Spleen (tissue), 7 donors: ENCODE measurements at regions not wholly inside any gene's neighbourhood (a gene's known extent, or its start where the extent isn't known, plus 50 kb on each side); places are given as distances from the start of the nearest gene placed in this dataset.

ENCODE experiments used
- POLR2A ChIP-seq, 3 donors: fragments of 450-650 bp; IDR thresholded peaks; one replicate each; pipeline ENCODE4 v1.5.1; 2017; ENCODE audit warnings: antibody characterized with exemption in 3 of 3, mild to moderate bottlenecking in 1 of 3
- POLR2AphosphoS5 ChIP-seq, 3 donors: sonication (generic); formaldehyde crosslinking; IDR thresholded peaks; one replicate each; pipeline ENCODE4 v1.5.1; 2017; ENCODE audit warnings: antibody characterized with exemption in 3 of 3
- TF ChIP-seq, protein P1 (sequence below), 11 experiments: fragments of 200-600 bp in 7 of 11; fragments of 450-650 bp in 4 of 11; sonication (generic) in 4 of 11; IDR thresholded peaks in 8 of 11; conservative IDR thresholded peaks in 3 of 11; 1 replicate in 7 of 11; 2 replicates in 4 of 11; pipeline versions ENCODE4 v1.4.0 to v1.8.0; 2016 to 2021; ENCODE audit warnings: antibody characterized with exemption in 11 of 11, inconsistent platforms in 4 of 11, mild to moderate bottlenecking in 1 of 11
- donor health status: DM: no; HTN: no; CAD: no; lungs with moderate emphysema.
- donor health status: DM: no; HTN: no; CAD: no.
- donor health status: DM: no; HTN: no; CAD: no.

DNA sequence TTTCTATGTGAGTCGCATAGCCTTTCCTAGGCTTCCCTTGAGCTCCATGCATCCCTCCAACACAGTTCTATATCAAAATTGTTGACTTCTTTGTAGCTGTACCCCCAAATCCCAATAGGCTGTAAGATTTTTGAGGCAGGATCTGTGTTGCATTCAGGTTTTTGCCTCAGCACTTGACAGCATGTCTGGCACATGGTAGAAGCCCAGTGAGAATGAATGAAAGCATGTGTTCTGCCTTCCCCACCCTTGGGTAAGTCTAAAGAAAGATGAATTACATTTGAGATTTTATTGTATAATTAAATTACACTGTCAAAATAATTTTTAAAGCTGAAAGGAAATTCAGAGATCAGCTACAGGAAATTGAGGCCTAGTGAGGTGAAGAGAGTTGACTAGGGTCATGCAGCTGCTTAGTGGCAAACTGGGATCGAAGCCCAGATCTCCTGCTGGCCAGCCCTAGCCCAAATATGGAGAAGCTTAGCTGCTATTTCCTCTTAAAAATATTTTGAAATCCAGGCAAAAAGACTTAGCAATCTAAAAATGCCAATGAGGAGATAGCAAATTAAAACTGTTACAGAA lies 122.5 kb downstream of the SPATA18 start:
- TF ChIP-seq, protein P1, sequence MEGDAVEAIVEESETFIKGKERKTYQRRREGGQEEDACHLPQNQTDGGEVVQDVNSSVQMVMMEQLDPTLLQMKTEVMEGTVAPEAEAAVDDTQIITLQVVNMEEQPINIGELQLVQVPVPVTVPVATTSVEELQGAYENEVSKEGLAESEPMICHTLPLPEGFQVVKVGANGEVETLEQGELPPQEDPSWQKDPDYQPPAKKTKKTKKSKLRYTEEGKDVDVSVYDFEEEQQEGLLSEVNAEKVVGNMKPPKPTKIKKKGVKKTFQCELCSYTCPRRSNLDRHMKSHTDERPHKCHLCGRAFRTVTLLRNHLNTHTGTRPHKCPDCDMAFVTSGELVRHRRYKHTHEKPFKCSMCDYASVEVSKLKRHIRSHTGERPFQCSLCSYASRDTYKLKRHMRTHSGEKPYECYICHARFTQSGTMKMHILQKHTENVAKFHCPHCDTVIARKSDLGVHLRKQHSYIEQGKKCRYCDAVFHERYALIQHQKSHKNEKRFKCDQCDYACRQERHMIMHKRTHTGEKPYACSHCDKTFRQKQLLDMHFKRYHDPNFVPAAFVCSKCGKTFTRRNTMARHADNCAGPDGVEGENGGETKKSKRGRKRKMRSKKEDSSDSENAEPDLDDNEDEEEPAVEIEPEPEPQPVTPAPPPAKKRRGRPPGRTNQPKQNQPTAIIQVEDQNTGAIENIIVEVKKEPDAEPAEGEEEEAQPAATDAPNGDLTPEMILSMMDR (IDR thresholded peaks at IDR 0.05 in 8 of 11, conservative IDR thresholded peaks at IDR 0.05 in 3 of 11), result no peak
- TF ChIP-seq POLR2AphosphoS5 (IDR thresholded peaks at IDR 0.05), result peak in 1 of 3 donors; percentile 22
- TF ChIP-seq POLR2A (IDR thresholded peaks at IDR 0.05), result no peak
